BJ (cell line): ENCODE measurements at regions not wholly inside any gene's neighbourhood (a gene's known extent, or its start where the extent isn't known, plus 50 kb on each side); places are given as distances from the start of the nearest gene placed in this dataset.

Source experiments
- CTCF ChIA-PET: fragments of 350-600 bp; formaldehyde crosslinking; extraction: SDS; loops from one replicate; lab custom pipeline; 2021; ENCODE audit warnings: antibody characterized with exemption, inconsistent platforms; lab: Yijun Ruan, JAX
- POLR2A ChIA-PET: fragments of 300-600 bp; sonication (Branson Sonifier 250); formaldehyde crosslinking; extraction: SDS; loops from one replicate; lab custom pipeline; 2021; ENCODE audit warnings: antibody characterized with exemption; lab: Charles Lee
- DNase-seq: peaks from one replicate; pipeline ENCODE4 v3.0.0-alpha.2; 2011; ENCODE audit warnings: low read depth
- H3K27me3 ChIP-seq: 2 replicates; pipeline ENCODE4 v1.6.0; 2011; ENCODE audit warnings: low read length; ENCODE audit not compliant: control insufficient read depth, insufficient read depth
- H3K36me3 ChIP-seq: 2 replicates; pipeline ENCODE4 v1.5.1; 2011; ENCODE audit warnings: low read length; ENCODE audit not compliant: control insufficient read depth, insufficient read depth
- H3K4me3 ChIP-seq: 2 replicates; pipeline ENCODE4 v1.5.1; 2011; ENCODE audit warnings: low read depth, mild to moderate bottlenecking, control low read depth, low read length
- CTCF ChIP-seq: IDR thresholded peaks from 2 replicates; pipeline ENCODE4 v1.5.1; 2011; ENCODE audit warnings: low read depth, mild to moderate bottlenecking, control low read depth, inconsistent platforms, low read length, moderate library complexity; ENCODE audit not compliant: insufficient read depth

GRCh38 chr5:30239331-30240022, 954.0 kb upstream of the CDH6 start:
- ChIA-PET CTCF (no interaction called here), POLR2A (no interaction called here)
- H3K4me3 ChIP-seq, result no peak overlapping the region
- TF ChIP-seq CTCF, result no peak
- no peaks in the 10 kb centered on the region for H3K27me3 ChIP-seq
- no peaks in the 10 kb centered on the region for H3K36me3 ChIP-seq
- no peak for DNase-seq

GRCh38 chr5:30237189-30237588, 956.3 kb upstream of the CDH6 start:
- TF ChIP-seq CTCF, result no peak
- CTCF ChIA-PET, result no interaction called here

GRCh38 chr5:30209755-30210154, 983.7 kb upstream of the CDH6 start:
- CTCF ChIA-PET, result no interaction called here
- DNase-seq, result no peak
- H3K36me3 ChIP-seq, result no peaks in the 10 kb centered on the region
- H3K27me3 ChIP-seq, result no peaks in the 10 kb centered on the region
- TF ChIP-seq CTCF, result no peak
- no peak overlapping the region for H3K4me3 ChIP-seq
- POLR2A ChIA-PET, result no interaction called here

More at GRCh38 chr5:30237189-30237588, 956.3 kb upstream of the CDH6 start:
- no peak for DNase-seq
- Histone ChIP-seq H3K27me3 (no peaks in the 10 kb centered on the region), H3K4me3 (no peak overlapping the region), H3K36me3 (no peaks in the 10 kb centered on the region)
- POLR2A ChIA-PET, result no interaction called here

- ChIA-PET CTCF (no interaction called here), POLR2A (no interaction called here)
- DNase-seq, result no peak
- Histone ChIP-seq H3K4me3 (no peak overlapping the region), H3K27me3 (no peaks in the 10 kb centered on the region), H3K36me3 (no peaks in the 10 kb centered on the region)
- TF ChIP-seq CTCF, result no peak
Observed at GRCh38 chr5:30197662-30198061, 995.8 kb upstream of the CDH6 start.

GRCh38 chr5:30195036-30195435, 998.5 kb upstream of the CDH6 start:
- no peak for TF ChIP-seq CTCF
- POLR2A ChIA-PET, result no interaction called here
- no peak overlapping the region for H3K4me3 ChIP-seq
- no peaks in the 10 kb centered on the region for H3K27me3 ChIP-seq
- H3K36me3 ChIP-seq, result no peaks in the 10 kb centered on the region
- CTCF ChIA-PET, result no interaction called here
- DNase-seq, result no peak
